Smooth muscle cell (in vitro differentiated cells): ENCODE measurements at regions not wholly inside any gene's neighbourhood (a gene's known extent, or its start where the extent isn't known, plus 50 kb on each side); places are given as distances from the start of the nearest gene placed in this dataset.
"Not testable (repeated sequence)": the region's sequence is repeated elsewhere in the genome, so short reads cannot be mapped to it uniquely, and the experiment has no call there.

Source experiments
- DNase-seq: peaks from one replicate; lab custom pipeline; 2025; ENCODE audit not compliant: unreplicated experiment; lab: John Stamatoyannopoulos, UW
- H2AFZ ChIP-seq: fragments of 200-600 bp; sonication (generic); 2 replicates; pipeline ENCODE4 v1.6.0; 2016; ENCODE audit warnings: antibody characterized with exemption, low read depth, mild to moderate bottlenecking
- H3F3A ChIP-seq: fragments of 200-600 bp; sonication (generic); 2 replicates; pipeline ENCODE4 v1.6.0; 2017; ENCODE audit warnings: antibody characterized with exemption, low read depth
- H3K27ac ChIP-seq: fragments of 200-600 bp; sonication (generic); 2 replicates; pipeline ENCODE4 v1.5.1; 2016; ENCODE audit warnings: low read depth, mild to moderate bottlenecking
- H3K27me3 ChIP-seq: fragments of 200-600 bp; sonication (generic); 2 replicates; pipeline ENCODE4 v1.6.1; 2016; ENCODE audit warnings: low read depth, mild to moderate bottlenecking
- H3K36me3 ChIP-seq: fragments of 200-600 bp; sonication (generic); 2 replicates; pipeline ENCODE4 v1.5.1; 2016; ENCODE audit warnings: low read depth
- H3K4me1 ChIP-seq: fragments of 200-600 bp; sonication (generic); 2 replicates; pipeline ENCODE4 v1.5.1; 2016; ENCODE audit warnings: low read depth
- H3K4me2 ChIP-seq: fragments of 200-600 bp; sonication (generic); 2 replicates; pipeline ENCODE4 v1.6.0; 2016; ENCODE audit warnings: mild to moderate bottlenecking
- H3K4me3 ChIP-seq: fragments of 200-600 bp; sonication (generic); 2 replicates; pipeline ENCODE4 v1.5.1; 2016; ENCODE audit warnings: mild to moderate bottlenecking
- H3K79me2 ChIP-seq: fragments of 200-600 bp; sonication (generic); 2 replicates; pipeline ENCODE4 v1.6.0; 2016; ENCODE audit warnings: low read depth, mild to moderate bottlenecking
- H3K9ac ChIP-seq: fragments of 200-600 bp; sonication (generic); 2 replicates; pipeline ENCODE4 v1.6.0; 2016; ENCODE audit warnings: low read depth
- H3K9me3 ChIP-seq: fragments of 200-600 bp; sonication (generic); replicated peaks from 2 replicates; pipeline ENCODE4 v1.5.1; 2016; ENCODE audit warnings: low read depth
- H4K20me1 ChIP-seq: fragments of 200-600 bp; sonication (generic); 2 replicates; pipeline ENCODE4 v1.6.0; 2016; ENCODE audit warnings: low read depth
- CTCF ChIP-seq: fragments of 200-600 bp; sonication (generic); IDR thresholded peaks from 2 replicates; pipeline ENCODE4 v1.5.1; 2017; ENCODE audit warnings: borderline replicate concordance, mild to moderate bottlenecking, antibody characterized with exemption; ENCODE audit not compliant: insufficient read depth, poor library complexity, severe bottlenecking
- WGBS: methylation state at CpG from one replicate; pipeline ENCODE4 v1.1.7; 2016; ENCODE audit warnings: low lambda C conversion rate; 5-methylcytosine and 5-hydroxymethylcytosine counted together

- H3F3A ChIP-seq = peaks cover 4% of the 10 kb centered on the region
- no peak overlapping the region for H3K9ac ChIP-seq
- WGBS = 96% methylated on average over 2 of the region's 2 CpGs
- peaks cover 9% of the 10 kb centered on the region for H3K4me1 ChIP-seq
- H3K79me2 ChIP-seq = no peaks in the 10 kb centered on the region
- no peak for TF ChIP-seq CTCF
- no peaks in the 10 kb centered on the region for H4K20me1 ChIP-seq
- H3K27me3 ChIP-seq = no peaks in the 10 kb centered on the region
- peak overlapping the region; percentile 57 for H2AFZ ChIP-seq
- H3K4me2 ChIP-seq = no peak overlapping the region
- no peak for DNase-seq
- no peak overlapping the region for H3K27ac ChIP-seq
- H3K36me3 ChIP-seq = no peaks in the 10 kb centered on the region
- no peak overlapping the region for H3K4me3 ChIP-seq
- H3K9me3 ChIP-seq = no peaks in the 10 kb centered on the region
Measured at GRCh38 chr1:208476846-208477170, 232.6 kb upstream of the PLXNA2 start.

- Histone ChIP-seq H3K79me2 (no peaks in the 10 kb centered on the region), H3K27me3 (no peaks in the 10 kb centered on the region), H3K9me3 (no peaks in the 10 kb centered on the region), H3F3A (peaks cover 7% of the 10 kb centered on the region), H4K20me1 (no peaks in the 10 kb centered on the region), H3K4me2 (no peak overlapping the region), H3K4me3 (no peak overlapping the region), H2AFZ (no peak overlapping the region), H3K9ac (no peak overlapping the region), H3K4me1 (peaks cover 9% of the 10 kb centered on the region), H3K36me3 (no peaks in the 10 kb centered on the region), H3K27ac (no peak overlapping the region)
- WGBS = 40% methylated on average over 7 of the region's 7 CpGs
- no peak for TF ChIP-seq CTCF
- DNase-seq = no peak
Measured at GRCh38 chr1:208479435-208479834, 235.3 kb upstream of the PLXNA2 start.

- no peaks in the 10 kb centered on the region for H3K36me3 ChIP-seq
- no peak overlapping the region for H3K9ac ChIP-seq
- H3K4me1 ChIP-seq = no peaks in the 10 kb centered on the region
- H3K27ac ChIP-seq = no peak overlapping the region
- H3K9me3 ChIP-seq = no peaks in the 10 kb centered on the region
- 96% methylated on average over 3 of the region's 3 CpGs for WGBS
- H3K4me2 ChIP-seq = no peak overlapping the region
- DNase-seq = no peak
- H3K4me3 ChIP-seq = no peak overlapping the region
- no peaks in the 10 kb centered on the region for H3K27me3 ChIP-seq
- H3F3A ChIP-seq = peaks cover 3% of the 10 kb centered on the region
- no peaks in the 10 kb centered on the region for H4K20me1 ChIP-seq
- H2AFZ ChIP-seq = no peak overlapping the region
- TF ChIP-seq CTCF = no peak
- H3K79me2 ChIP-seq = no peaks in the 10 kb centered on the region
Measured at GRCh38 chr1:208485512-208485911, 241.3 kb upstream of the PLXNA2 start.

- H2AFZ ChIP-seq = no peak overlapping the region
- H3F3A ChIP-seq = peaks cover 3% of the 10 kb centered on the region
- no peaks in the 10 kb centered on the region for H4K20me1 ChIP-seq
- H3K9me3 ChIP-seq = no peaks in the 10 kb centered on the region
- DNase-seq = no peak
- no peaks in the 10 kb centered on the region for H3K27me3 ChIP-seq
- H3K36me3 ChIP-seq = no peaks in the 10 kb centered on the region
- H3K4me3 ChIP-seq = no peak overlapping the region
- no peaks in the 10 kb centered on the region for H3K79me2 ChIP-seq
- no peak overlapping the region for H3K9ac ChIP-seq
- H3K27ac ChIP-seq = no peak overlapping the region
- H3K4me1 ChIP-seq = no peaks in the 10 kb centered on the region
- no peak overlapping the region for H3K4me2 ChIP-seq
- TF ChIP-seq CTCF = no peak
Measured at GRCh38 chr1:208486677-208487076, 242.5 kb upstream of the PLXNA2 start.

GRCh38 chr1:208488432-208488831 lies 244.2 kb upstream of the PLXNA2 start:
- H3K36me3 ChIP-seq, H3F3A ChIP-seq, H3K4me2 ChIP-seq, DNase-seq, H3K27ac ChIP-seq, H3K79me2 ChIP-seq, H3K9me3 ChIP-seq, H3K4me3 ChIP-seq, H3K27me3 ChIP-seq, H3K9ac ChIP-seq, H4K20me1 ChIP-seq, H3K4me1 ChIP-seq, H2AFZ ChIP-seq: not testable (repeated sequence)
- 95% methylated on average over 34 of the region's 36 CpGs for WGBS
